H9 (cell line): ENCODE measurements at regions not wholly inside any gene's neighbourhood (a gene's known extent, or its start where the extent isn't known, plus 50 kb on each side); places are given as distances from the start of the nearest gene placed in this dataset.

Source experiments
- DNase-seq: peaks from one replicate; pipeline ENCODE4 v3.0.0-alpha.2; 2017
- H2AFZ ChIP-seq: one replicate; pipeline ENCODE4 v1.6.1; 2013; ENCODE audit warnings: mild to moderate bottlenecking, low read length, control low read depth, moderate library complexity
- H2AK5ac ChIP-seq: 2 replicates; pipeline ENCODE4 v1.6.1; 2013; ENCODE audit warnings: low read length, control low read depth, mixed read lengths; ENCODE audit not compliant: insufficient read length
- H2BK120ac ChIP-seq: one replicate; pipeline ENCODE4 v1.6.1; 2013; ENCODE audit warnings: low read depth, mild to moderate bottlenecking, low read length, control low read depth, inconsistent platforms; ENCODE audit not compliant: poor library complexity, severe bottlenecking
- H2BK12ac ChIP-seq: 2 replicates; pipeline ENCODE4 v1.6.1; 2013; ENCODE audit warnings: low read length, control low read depth, mixed read lengths, low read depth; ENCODE audit not compliant: insufficient read length
- H2BK15ac ChIP-seq: 2 replicates; pipeline ENCODE4 v1.6.1; 2013; ENCODE audit warnings: low read depth, low read length, control low read depth
- H2BK20ac ChIP-seq: one replicate; pipeline ENCODE4 v1.6.1; 2013; ENCODE audit warnings: low read depth, mild to moderate bottlenecking, low read length, control low read depth, inconsistent platforms; ENCODE audit not compliant: poor library complexity, severe bottlenecking
- H2BK5ac ChIP-seq: 2 replicates; pipeline ENCODE4 v1.6.1; 2013; ENCODE audit warnings: low read length, control low read depth, mixed read lengths; ENCODE audit not compliant: insufficient read length
- H3K14ac ChIP-seq: 2 replicates; pipeline ENCODE4 v1.6.1; 2013; ENCODE audit warnings: low read length, control low read depth; ENCODE audit not compliant: insufficient read depth
- H3K18ac ChIP-seq: 2 replicates; pipeline ENCODE4 v1.6.1; 2013; ENCODE audit warnings: low read depth, mild to moderate bottlenecking, mixed read lengths, low read length, control low read depth; ENCODE audit not compliant: insufficient read length
- H3K23ac ChIP-seq: 2 replicates; pipeline ENCODE4 v1.6.1; 2013; ENCODE audit warnings: low read length, control low read depth, mixed read lengths, low read depth; ENCODE audit not compliant: insufficient read length
- H3K23me2 ChIP-seq: 2 replicates; pipeline ENCODE4 v1.6.1; 2013; ENCODE audit warnings: low read depth, mild to moderate bottlenecking, mixed read lengths, low read length, control low read depth; ENCODE audit not compliant: insufficient read length, poor library complexity, severe bottlenecking
- H3K27ac ChIP-seq: 2 replicates; pipeline ENCODE4 v1.5.1; 2013; ENCODE audit warnings: low read length, control low read depth, mixed read lengths, low read depth; ENCODE audit not compliant: insufficient read length
- H3K27me3 ChIP-seq: 2 replicates; pipeline ENCODE4 v1.6.1; 2013; ENCODE audit warnings: low read length, control low read depth, inconsistent platforms; ENCODE audit not compliant: insufficient read depth
- H3K4ac ChIP-seq: 2 replicates; pipeline ENCODE4 v1.6.1; 2013; ENCODE audit warnings: low read depth, mild to moderate bottlenecking, control low read depth, inconsistent platforms, low read length, moderate library complexity
- H3K4me1 ChIP-seq: 2 replicates; pipeline ENCODE4 v1.6.1; 2013; ENCODE audit warnings: low read length, control low read depth, inconsistent platforms; ENCODE audit not compliant: insufficient read depth
- H3K4me2 ChIP-seq: 2 replicates; pipeline ENCODE4 v1.6.1; 2013; ENCODE audit warnings: low read length, control low read depth, mixed read lengths; ENCODE audit not compliant: insufficient read length, insufficient read depth
- H3K56ac ChIP-seq: 2 replicates; pipeline ENCODE4 v1.6.1; 2013; ENCODE audit warnings: low read depth, mild to moderate bottlenecking, mixed read lengths, low read length, control low read depth; ENCODE audit not compliant: insufficient read length
- H3K79me1 ChIP-seq: 2 replicates; pipeline ENCODE4 v1.6.1; 2013; ENCODE audit warnings: low read depth, mild to moderate bottlenecking, moderate library complexity, low read length, control low read depth, inconsistent platforms; ENCODE audit not compliant: insufficient read depth, poor library complexity, severe bottlenecking
- H3K79me2 ChIP-seq: 2 replicates; pipeline ENCODE4 v1.6.1; 2013; ENCODE audit warnings: low read length, control low read depth, inconsistent platforms; ENCODE audit not compliant: insufficient read depth
- H3K9ac ChIP-seq: 2 replicates; pipeline ENCODE4 v1.6.1; 2013; ENCODE audit warnings: low read length, control low read depth, mixed read lengths; ENCODE audit not compliant: insufficient read length; ENCODE audit errors: extremely low read depth
- H3K9me3 ChIP-seq: one replicate; pipeline ENCODE4 v1.6.1; 2013; ENCODE audit warnings: low read depth, low read length, inconsistent platforms; ENCODE audit not compliant: control insufficient read depth
- H3T11ph ChIP-seq: one replicate; pipeline ENCODE4 v1.6.1; 2013; ENCODE audit warnings: mild to moderate bottlenecking, low read length, control low read depth, inconsistent platforms
- H4K20me1 ChIP-seq: one replicate; pipeline ENCODE4 v1.6.1; 2013; ENCODE audit not compliant: control insufficient read depth, insufficient read length, insufficient read depth
- H4K5ac ChIP-seq: 2 replicates; pipeline ENCODE4 v1.6.1; 2013; ENCODE audit warnings: low read depth, mild to moderate bottlenecking, mixed read lengths, low read length, control low read depth; ENCODE audit not compliant: insufficient read length
- H4K8ac ChIP-seq: replicated peaks from 2 replicates; pipeline ENCODE4 v1.6.1; 2013; ENCODE audit warnings: low read length, control low read depth, mixed read lengths, low read depth; ENCODE audit not compliant: insufficient read length
- H4K91ac ChIP-seq: 2 replicates; pipeline ENCODE4 v1.6.1; 2013; ENCODE audit warnings: low read depth, mild to moderate bottlenecking, moderate library complexity, mixed read lengths, low read length, control low read depth; ENCODE audit not compliant: insufficient read length
- H3K27ac Mint-ChIP-seq, 3 experiments: 2 replicates in 2 of 3; 3 replicates in 1 of 3; pipeline ENCODE4 v1.8.0; 2020 to 2021; ENCODE audit warnings: mixed read lengths in 3 of 3, mild to moderate bottlenecking in 1 of 3, moderate library complexity in 1 of 3
- H3K27me3 Mint-ChIP-seq: 2 replicates; pipeline ENCODE4 v1.8.0; 2021; ENCODE audit warnings: low read depth, mild to moderate bottlenecking, moderate library complexity, mixed read lengths
- H3K36me3 Mint-ChIP-seq, 3 experiments: 2 replicates in 2 of 3; 3 replicates in 1 of 3; pipeline ENCODE4 v1.8.0; 2020 to 2021; ENCODE audit warnings: low read depth in 3 of 3, mixed read lengths in 3 of 3; ENCODE audit not compliant: insufficient read depth in 1 of 3
- H3K4me1 Mint-ChIP-seq, 2 experiments: 2 replicates each; pipeline ENCODE4 v1.8.0; 2020; ENCODE audit warnings: mixed read lengths in 2 of 2
- H3K4me3 Mint-ChIP-seq, 2 experiments: 2 replicates in 1 of 2; 3 replicates in 1 of 2; pipeline ENCODE4 v1.8.0; 2020 to 2021; ENCODE audit warnings: mild to moderate bottlenecking in 2 of 2, mixed read lengths in 2 of 2, moderate library complexity in 1 of 2
- H3K9me3 Mint-ChIP-seq, 2 experiments: 2 replicates in 1 of 2; 3 replicates in 1 of 2; pipeline ENCODE4 v1.8.0; 2020; ENCODE audit warnings: mild to moderate bottlenecking in 2 of 2, mixed read lengths in 2 of 2, moderate library complexity in 1 of 2
- WGBS: extraction: QIAGEN DNeasy Blood & Tissue Kit; methylation state at CpG from one replicate; pipeline ENCODE4 v1.1.7; 2013; ENCODE audit warnings: missing lambda C conversion rate, low lambda C conversion rate, mixed read lengths; ENCODE audit not compliant: insufficient read length; ENCODE audit errors: extremely low coverage; 5-methylcytosine and 5-hydroxymethylcytosine counted together
- TF ChIP-seq, protein P1 (sequence below): fragments of 200-600 bp; sonication (generic); conservative IDR thresholded peaks from 3 replicates; pipeline ENCODE4 v1.8.0; 2021; ENCODE audit warnings: antibody characterized with exemption, mild to moderate bottlenecking

DNA sequence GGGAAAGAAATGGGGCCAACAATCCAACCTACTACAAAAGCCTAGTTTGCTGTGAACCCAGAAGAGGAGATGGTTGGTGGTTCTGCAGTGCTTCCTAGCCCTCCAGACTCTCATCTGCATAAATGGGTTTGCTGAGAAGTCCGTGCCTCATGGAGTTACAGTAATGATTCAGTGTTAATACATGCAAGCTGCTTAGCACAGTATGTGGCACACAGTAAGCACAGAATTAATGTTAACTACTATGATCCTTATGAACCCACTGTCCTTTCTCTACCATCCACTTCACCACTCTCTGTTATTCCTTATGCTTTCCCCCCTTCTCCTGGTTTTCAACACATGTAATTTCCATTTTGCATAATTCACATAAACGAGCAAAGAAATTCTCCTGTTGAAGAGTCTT is 100.0 kb downstream of the ACTBL2 start:
- Histone ChIP-seq H3K27me3 (no peaks in the 10 kb centered on the region), H3K56ac (no peak overlapping the region), H4K5ac (no peak overlapping the region), H3K18ac (no peak overlapping the region), H2BK15ac (no peak overlapping the region), H3K4me1 (no peaks in the 10 kb centered on the region), H3K79me2 (no peaks in the 10 kb centered on the region), H2BK12ac (no peak overlapping the region), H3K23me2 (no peaks in the 10 kb centered on the region), H3K23ac (no peak overlapping the region), H2BK20ac (no peak overlapping the region), H3K4me2 (no peak overlapping the region), H3K79me1 (no peaks in the 10 kb centered on the region), H3K9ac (no peak overlapping the region), H4K20me1 (no peaks in the 10 kb centered on the region), H3K4ac (no peak overlapping the region), H2BK120ac (no peak overlapping the region), H4K91ac (no peak overlapping the region), H2AK5ac (no peak overlapping the region), H3K14ac (no peak overlapping the region), H4K8ac (no peak overlapping the region), H2AFZ (no peak overlapping the region), H3K27ac (no peak overlapping the region), H3T11ph (no peak overlapping the region), H3K9me3 (no peaks in the 10 kb centered on the region), H2BK5ac (no peak overlapping the region)
- Mint-ChIP-seq H3K9me3 (no peaks in the 10 kb centered on the region; a peak in 1 of 5 replicates), H3K27ac (0 out of 7 replicates have a peak overlapping the region, but pooled peaks of 1 of the 3 experiments have one; percentile 17), H3K27me3 (no peaks in the 10 kb centered on the region; the same call in 1 of the 2 replicates), H3K4me3 (no peak overlapping the region), H3K36me3 (no peaks in the 10 kb centered on the region), H3K4me1 (peaks cover 0 to 2% of the 10 kb centered on the region in 2 experiments; a peak in 2 of 4 replicates)
- no peak for DNase-seq
- WGBS, result no CpG with 5 or more reads among the region's 2 CpGs
- TF ChIP-seq, protein P1, sequence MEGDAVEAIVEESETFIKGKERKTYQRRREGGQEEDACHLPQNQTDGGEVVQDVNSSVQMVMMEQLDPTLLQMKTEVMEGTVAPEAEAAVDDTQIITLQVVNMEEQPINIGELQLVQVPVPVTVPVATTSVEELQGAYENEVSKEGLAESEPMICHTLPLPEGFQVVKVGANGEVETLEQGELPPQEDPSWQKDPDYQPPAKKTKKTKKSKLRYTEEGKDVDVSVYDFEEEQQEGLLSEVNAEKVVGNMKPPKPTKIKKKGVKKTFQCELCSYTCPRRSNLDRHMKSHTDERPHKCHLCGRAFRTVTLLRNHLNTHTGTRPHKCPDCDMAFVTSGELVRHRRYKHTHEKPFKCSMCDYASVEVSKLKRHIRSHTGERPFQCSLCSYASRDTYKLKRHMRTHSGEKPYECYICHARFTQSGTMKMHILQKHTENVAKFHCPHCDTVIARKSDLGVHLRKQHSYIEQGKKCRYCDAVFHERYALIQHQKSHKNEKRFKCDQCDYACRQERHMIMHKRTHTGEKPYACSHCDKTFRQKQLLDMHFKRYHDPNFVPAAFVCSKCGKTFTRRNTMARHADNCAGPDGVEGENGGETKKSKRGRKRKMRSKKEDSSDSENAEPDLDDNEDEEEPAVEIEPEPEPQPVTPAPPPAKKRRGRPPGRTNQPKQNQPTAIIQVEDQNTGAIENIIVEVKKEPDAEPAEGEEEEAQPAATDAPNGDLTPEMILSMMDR, result no peak
